SK-N-SH treated with all-trans-retinoic acid at 6 μM for 48 hours (cell line): ENCODE measurements at regions not wholly inside any gene's neighbourhood (a gene's known extent, or its start where the extent isn't known, plus 50 kb on each side); places are given as distances from the start of the nearest gene placed in this dataset.

Experiments used
- ATAC-seq: fragments of 200-7000 bp; cut with Tn5 transposase; 3 replicates; pipeline ENCODE4 v1.9.1; 2020; ENCODE audit warnings: mild to moderate bottlenecking, moderate library complexity
- BACH2 ChIP-seq: fragments of 250-450 bp; sonication (Bioruptor Pico); IDR thresholded peaks from 2 replicates; pipeline ENCODE4 v1.9.0; 2021; ENCODE audit warnings: mild to moderate bottlenecking, borderline replicate concordance
- CREB5 ChIP-seq: fragments of 250-450 bp; sonication (Bioruptor Pico); IDR thresholded peaks from 2 replicates; pipeline ENCODE4 v1.5.1; 2020; ENCODE audit warnings: low read depth, mild to moderate bottlenecking, moderate library complexity
- CSDC2 ChIP-seq: fragments of 250-450 bp; sonication (Bioruptor Pico); IDR thresholded peaks from 2 replicates; pipeline ENCODE4 v1.5.0; 2020; ENCODE audit warnings: mild to moderate bottlenecking, moderate library complexity
- ESRRG ChIP-seq: fragments of 250-450 bp; sonication (Bioruptor Pico); IDR thresholded peaks from 2 replicates; pipeline ENCODE4 v1.6.1; 2021; ENCODE audit warnings: mild to moderate bottlenecking
- GLIS3 ChIP-seq: fragments of 250-450 bp; sonication (Bioruptor Pico); IDR thresholded peaks from 2 replicates; pipeline ENCODE4 v1.5.0; 2020; ENCODE audit warnings: mild to moderate bottlenecking, moderate library complexity
- ISL1 ChIP-seq: fragments of 250-450 bp; sonication (Bioruptor Pico); IDR thresholded peaks from 2 replicates; pipeline ENCODE4 v2.1.2; 2022; ENCODE audit warnings: mild to moderate bottlenecking, moderate library complexity
- PATZ1 ChIP-seq: fragments of 250-450 bp; sonication (Bioruptor Pico); IDR thresholded peaks from 2 replicates; pipeline ENCODE4 v1.8.0; 2020; ENCODE audit warnings: mild to moderate bottlenecking, moderate library complexity, borderline replicate concordance
- POU6F1 ChIP-seq: fragments of 250-450 bp; sonication (Bioruptor Pico); IDR thresholded peaks from 2 replicates; pipeline ENCODE4 v1.8.0; 2021; ENCODE audit warnings: low read depth, mild to moderate bottlenecking, moderate library complexity, borderline replicate concordance
- PPARA ChIP-seq: fragments of 250-450 bp; sonication (Bioruptor Pico); IDR thresholded peaks from 2 replicates; pipeline ENCODE4 v1.5.0; 2020; ENCODE audit warnings: mild to moderate bottlenecking, borderline replicate concordance
- RARB ChIP-seq: fragments of 250-450 bp; sonication (Bioruptor Pico); IDR thresholded peaks from 2 replicates; pipeline ENCODE4 v1.8.0; 2021; ENCODE audit warnings: mild to moderate bottlenecking, moderate library complexity
- SNAI2 ChIP-seq: fragments of 250-450 bp; sonication (Bioruptor Pico); IDR thresholded peaks from 2 replicates; pipeline ENCODE4 v1.5.0; 2020; ENCODE audit warnings: mild to moderate bottlenecking, moderate library complexity
- TCF4 ChIP-seq: fragments of 250-450 bp; sonication (Bioruptor Pico); IDR thresholded peaks from 2 replicates; pipeline ENCODE4 v1.8.0; 2021; ENCODE audit warnings: mild to moderate bottlenecking, moderate library complexity, borderline replicate concordance
- TSHZ2 ChIP-seq: fragments of 250-450 bp; sonication (Bioruptor Pico); IDR thresholded peaks from 2 replicates; pipeline ENCODE4 v1.5.0; 2020; ENCODE audit warnings: mild to moderate bottlenecking, moderate library complexity
- ZC3H10 ChIP-seq: fragments of 250-450 bp; sonication (Bioruptor Pico); IDR thresholded peaks from 2 replicates; pipeline ENCODE4 v1.5.1; 2021; ENCODE audit warnings: mild to moderate bottlenecking, moderate library complexity
- ZFP3 ChIP-seq: fragments of 250-450 bp; sonication (Bioruptor Pico); IDR thresholded peaks from 2 replicates; pipeline ENCODE4 v1.5.0; 2020; ENCODE audit warnings: mild to moderate bottlenecking, moderate library complexity
- ZFP30 ChIP-seq: fragments of 450-650 bp; formaldehyde crosslinking; IDR thresholded peaks from 2 replicates; pipeline ENCODE4 v1.5.0; 2022; ENCODE audit warnings: mild to moderate bottlenecking, moderate library complexity
- ZNF565 ChIP-seq: fragments of 450-650 bp; formaldehyde crosslinking; conservative IDR thresholded peaks from 2 replicates; pipeline ENCODE4 v1.5.0; 2020; ENCODE audit warnings: low read depth, mild to moderate bottlenecking, moderate library complexity
- ZNF70 ChIP-seq: fragments of 450-650 bp; formaldehyde crosslinking; IDR thresholded peaks from 2 replicates; pipeline ENCODE4 v1.5.0; 2020; ENCODE audit warnings: mild to moderate bottlenecking, moderate library complexity
- ZNF8 ChIP-seq: fragments of 450-650 bp; formaldehyde crosslinking; IDR thresholded peaks from 2 replicates; pipeline ENCODE4 v1.5.0; 2020; ENCODE audit warnings: mild to moderate bottlenecking, moderate library complexity

DNA sequence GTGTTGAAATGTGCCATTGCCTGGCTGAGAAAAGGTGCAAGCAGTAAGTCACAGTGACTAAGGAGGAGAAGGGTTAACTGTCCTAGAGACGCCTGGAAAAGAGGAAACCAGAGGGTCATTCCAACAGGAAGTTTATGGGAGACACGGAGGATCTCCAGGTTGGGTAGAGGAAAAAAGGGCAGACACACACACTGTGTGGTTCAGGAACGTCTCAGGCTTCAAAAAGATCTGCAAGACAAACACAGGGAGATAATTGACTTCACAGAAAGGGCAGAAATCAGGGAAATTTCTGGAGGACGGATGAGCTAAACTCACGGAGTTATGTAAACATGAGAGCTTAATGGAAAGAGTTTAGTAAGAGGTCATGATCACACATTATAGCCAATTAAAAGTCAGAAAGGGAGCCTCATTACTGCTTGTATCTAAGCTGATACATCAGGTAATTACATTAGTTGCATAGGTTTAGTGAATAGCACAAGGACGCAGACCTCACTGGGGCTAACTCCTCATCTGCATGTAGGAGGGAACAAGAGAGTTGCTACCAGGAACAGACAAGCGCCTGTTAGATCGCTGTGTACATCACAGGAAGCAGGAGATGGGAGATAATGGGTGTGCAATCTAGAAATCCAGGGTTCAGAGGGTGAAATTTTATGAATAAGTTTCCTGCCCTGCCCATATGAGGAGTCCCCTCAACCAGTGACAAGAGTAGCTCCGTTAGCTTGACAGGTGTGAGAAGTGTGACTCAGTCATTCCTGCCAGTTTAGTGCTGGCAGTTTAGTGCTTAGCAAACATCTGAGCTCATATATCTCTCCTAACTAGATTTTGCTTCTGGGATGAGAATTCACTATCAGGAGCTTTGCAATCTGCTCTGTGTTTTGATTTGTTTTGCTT is 96.6 kb upstream of the TNR start:
- no peak for ATAC-seq
- TF ChIP-seq ZC3H10 (CRISPR knock-in tag) (no peak), TCF4 (peak; percentile 38; the same call in 1 of the 2 replicates), ZFP30 (CRISPR knock-in tag) (no peak), SNAI2 (CRISPR knock-in tag) (no peak), ESRRG (CRISPR knock-in tag) (no peak), PPARA (no peak)

DNA sequence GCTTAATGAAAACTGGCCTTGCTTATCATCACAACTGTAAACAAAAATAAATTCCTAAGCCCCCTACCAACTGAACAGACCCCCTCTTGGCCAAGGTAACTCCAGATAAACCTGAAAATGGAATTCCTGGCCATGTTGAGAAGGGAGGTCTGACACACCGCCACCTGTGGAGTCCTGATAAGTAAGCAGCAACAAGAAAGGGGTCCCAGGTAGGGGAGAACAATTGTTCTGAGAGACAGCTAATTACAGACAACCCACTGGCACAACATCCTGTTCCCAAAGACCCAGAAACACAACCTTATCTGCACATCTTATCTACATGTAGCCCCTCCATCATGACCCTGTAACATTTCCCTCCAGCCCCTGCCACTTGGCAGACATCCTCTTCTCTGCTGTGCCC is 91.2 kb upstream of the TNR start:
- TF ChIP-seq BACH2, result no peak
- no peak for ATAC-seq

DNA sequence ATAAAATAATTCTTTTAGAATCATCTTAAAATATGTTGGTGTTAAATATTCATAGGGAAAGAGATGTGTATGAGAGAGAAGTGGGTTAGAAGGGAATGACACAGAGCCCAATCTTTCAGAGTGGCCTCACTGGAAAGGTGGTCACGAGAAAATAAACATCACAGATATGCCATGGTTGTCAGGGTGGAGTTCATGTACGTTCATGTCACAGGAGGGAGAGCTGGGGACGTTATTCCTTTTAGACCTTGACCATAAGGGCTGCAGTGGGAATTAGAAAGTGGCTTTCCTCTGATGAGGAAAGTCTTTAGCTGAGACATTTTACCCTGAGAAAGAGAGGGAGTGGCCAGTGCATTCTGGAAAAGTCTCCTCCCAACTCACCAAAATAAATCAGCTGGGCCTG is 90.6 kb upstream of the TNR start:
- no peak for ATAC-seq
- TF ChIP-seq CSDC2 (CRISPR knock-in tag), result no peak
- TF ChIP-seq SNAI2 (CRISPR knock-in tag), result no peak
- no peak for TF ChIP-seq ISL1 (CRISPR knock-in tag)
- TF ChIP-seq PATZ1, result no peak
- TF ChIP-seq ZC3H10 (CRISPR knock-in tag), result no peak
- no peak for TF ChIP-seq ZNF565 (CRISPR knock-in tag)
- no peak for TF ChIP-seq ZNF70 (CRISPR knock-in tag)
- TF ChIP-seq CREB5 (CRISPR knock-in tag), result no peak
- no peak for TF ChIP-seq BACH2
- TF ChIP-seq POU6F1 (CRISPR knock-in tag), result no peak
- TF ChIP-seq GLIS3, result no peak
- no peak for TF ChIP-seq ESRRG (CRISPR knock-in tag)
- TF ChIP-seq PPARA, result no peak
- no peak for TF ChIP-seq TCF4

DNA sequence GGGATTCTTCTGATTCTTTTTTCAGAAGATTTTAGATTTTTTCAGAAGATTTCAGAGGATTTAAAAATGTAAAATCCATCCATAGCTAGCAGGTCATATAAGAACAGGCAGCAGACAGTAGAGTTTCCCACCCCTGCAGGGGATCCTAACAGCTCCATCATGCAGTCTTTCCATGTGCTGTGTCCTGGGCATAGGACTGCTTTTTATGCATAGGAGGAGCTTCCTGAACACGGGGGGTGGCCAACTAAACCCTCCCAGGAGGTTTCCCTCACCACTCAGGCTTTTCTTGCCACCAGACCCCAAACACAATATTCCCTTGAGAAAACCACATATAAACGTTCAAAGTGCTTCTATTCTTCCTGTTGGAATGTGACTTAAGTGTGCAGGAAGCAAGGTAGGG is 90.1 kb upstream of the TNR start:
- no peak for TF ChIP-seq ZFP3 (CRISPR knock-in tag)
- no peak for TF ChIP-seq PATZ1
- no peak for TF ChIP-seq RARB (CRISPR knock-in tag)
- TF ChIP-seq GLIS3, result no peak
- TF ChIP-seq TCF4, result no peak
- TF ChIP-seq BACH2, result no peak
- no peak for TF ChIP-seq TSHZ2 (CRISPR knock-in tag)
- no peak for TF ChIP-seq CSDC2 (CRISPR knock-in tag)
- TF ChIP-seq ZNF70 (CRISPR knock-in tag), result no peak
- TF ChIP-seq ZNF8, result no peak
- TF ChIP-seq CREB5 (CRISPR knock-in tag), result no peak
- ATAC-seq, result no peak
